ENCODE measurements at regions not wholly inside any gene's neighbourhood (a gene's known extent, or its start where the extent isn't known, plus 50 kb on each side); places are given as distances from the start of the nearest gene placed in this dataset.

GRCh38 chr5:2860101-2860500, 108.6 kb upstream of the IRX2 start:
- no peaks in the 10 kb centered on the region for H4K20me1 ChIP-seq (ENCODE audit: control insufficient read depth, insufficient read depth)
- no peaks in the 10 kb centered on the region for H3K27me3 ChIP-seq (replicated peaks in 1 of 2; ENCODE audit: control insufficient read depth in 2 of 2, insufficient read depth in 2 of 2, low read length in 1 of 2)
- H3K9ac ChIP-seq (ENCODE audit: control insufficient read depth, insufficient read depth, low read length) = no peak overlapping the region
- H3K27ac ChIP-seq (ENCODE audit: control insufficient read depth, insufficient read depth) = no peak overlapping the region
- H2AFZ ChIP-seq (ENCODE audit: control insufficient read depth, low read depth, low read length) = no peak overlapping the region
- H3K4me1 ChIP-seq (ENCODE audit: control insufficient read depth, insufficient read depth, low read length) = no peaks in the 10 kb centered on the region
- intact Hi-C loops (cut with micrococcal nuclease; ENCODE audit: unreplicated experiment) (no loop called here), in situ Hi-C loops (cut with MboI) (no loop called here)
- ATAC-seq = no peak
- H3K9me3 ChIP-seq (replicated peaks; ENCODE audit: control insufficient read depth, insufficient read depth, low read length) = no peaks in the 10 kb centered on the region; the same call in 2 of the 3 replicates
- ChIA-PET CTCF (no interaction called here), RAD21 (ENCODE audit: unreplicated experiment) (no interaction called here), SMC1A (ENCODE audit: uncharacterized antibody, unreplicated experiment) (no interaction called here), POLR2A (no interaction called here)
- no peaks in the 10 kb centered on the region for H3K36me3 ChIP-seq (ENCODE audit: control insufficient read depth in 2 of 2, insufficient read depth in 2 of 2, low read length in 1 of 2)
- 14% methylated on average over 10 of the region's 10 CpGs for WGBS (ENCODE audit: insufficient coverage, insufficient replicate concordance, low lambda C conversion rate, missing lambda C conversion rate)
- no peaks in the 10 kb centered on the region for H3K79me2 ChIP-seq (ENCODE audit: control insufficient read depth, insufficient read depth, low read length)
- BruUV-seq (replicated peaks) = no TSS peak
- no peak for DNase-seq (ENCODE audit: low read depth, low spot score)
- no peak overlapping the region for H3K4me2 ChIP-seq (ENCODE audit: control insufficient read depth, insufficient read depth)
- no peak for FAIRE-seq
- H3K4me3 ChIP-seq = no peak overlapping the region
- no peak for TF ChIP-seq SKIL (IDR thresholded peaks at IDR 0.05; ENCODE audit: low read depth, poor library complexity, severe bottlenecking)
- no peak for TF ChIP-seq SUPT20H (IDR thresholded peaks at IDR 0.05; ENCODE audit: borderline replicate concordance, control insufficient read depth, low read depth, low read length)
- TF ChIP-seq BACH1 (IDR thresholded peaks at IDR 0.05; ENCODE audit: borderline replicate concordance) = no peak
- TF ChIP-seq ZNF592 (IDR thresholded peaks at IDR 0.05) = no peak
- no peak for TF ChIP-seq EED (IDR thresholded peaks at IDR 0.05; ENCODE audit: low read depth)
- TF ChIP-seq FOXK2 (IDR thresholded peaks at IDR 0.05) = no peak
- TF ChIP-seq PML (IDR thresholded peaks at IDR 0.05; ENCODE audit: low read length) = no peak
- no peak for TF ChIP-seq RAD51 (IDR thresholded peaks at IDR 0.05)
- TF ChIP-seq IKZF1 (conservative IDR thresholded peaks at IDR 0.05) = no peak
- TF ChIP-seq IKZF2 (IDR thresholded peaks at IDR 0.05) = no peak
- no peak for TF ChIP-seq CHD4 (IDR thresholded peaks at IDR 0.05)
- TF ChIP-seq MYB (IDR thresholded peaks at IDR 0.05; ENCODE audit: borderline replicate concordance, low read depth, low read length) = no peak
- no peak for TF ChIP-seq KDM1A (IDR thresholded peaks at IDR 0.05; ENCODE audit: borderline replicate concordance)
- TF ChIP-seq KLF5 (IDR thresholded peaks at IDR 0.05; ENCODE audit: partially characterized antibody) = no peak
- no peak for TF ChIP-seq PAX5 (IDR thresholded peaks at IDR 0.05; ENCODE audit: borderline replicate concordance, low read depth, low read length)
- no peak for TF ChIP-seq BCLAF1 (IDR thresholded peaks at IDR 0.05)
- TF ChIP-seq TBL1XR1 (IDR thresholded peaks at IDR 0.05; ENCODE audit: low read depth, low read length) = no peak
- TF ChIP-seq TARDBP (IDR thresholded peaks at IDR 0.05; ENCODE audit: borderline replicate concordance) = no peak
- TF ChIP-seq CREB1 (IDR thresholded peaks at IDR 0.05; ENCODE audit: low read depth) = no peak
